ENCODE measurements at regions not wholly inside any gene's neighbourhood (a gene's known extent, or its start where the extent isn't known, plus 50 kb on each side); places are given as distances from the start of the nearest gene placed in this dataset.
"Not testable (repeated sequence)": the region's sequence is repeated elsewhere in the genome, so short reads cannot be mapped to it uniquely, and the experiment has no call there.

DNA sequence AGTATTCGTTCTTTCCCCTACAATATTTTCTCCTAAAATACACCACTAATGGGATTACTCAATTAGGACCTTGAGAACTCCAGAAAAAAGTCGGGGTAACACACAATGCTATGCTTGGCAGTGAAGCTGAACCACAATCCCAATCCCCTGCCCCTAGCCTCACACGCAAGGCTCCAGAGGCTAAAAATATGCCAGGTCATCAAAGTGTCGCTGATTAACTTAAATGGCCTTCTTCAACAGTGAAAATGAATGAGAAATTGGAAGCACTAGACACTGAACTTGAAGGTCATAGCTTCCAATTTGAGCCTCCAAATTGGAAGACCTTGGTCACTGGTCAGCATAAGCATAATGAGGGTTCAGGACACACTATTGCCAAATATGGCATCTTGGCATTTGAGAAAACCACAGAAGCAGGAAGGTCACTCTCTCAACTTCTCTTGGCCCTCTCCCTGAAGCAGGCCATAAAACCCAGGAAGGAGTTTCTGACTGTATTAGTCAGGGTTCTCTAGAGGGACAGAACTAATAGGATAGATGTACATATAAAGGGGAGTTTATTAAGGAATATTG, 86.0 kb upstream of the SATB2 start:
- Mint-ChIP-seq H3K9me3 (ENCODE audit: unreplicated experiment) (no peaks in the 10 kb centered on the region), H3K27ac (ENCODE audit: unreplicated experiment) (no peak overlapping the region), H3K4me3 (ENCODE audit: unreplicated experiment) (no peak overlapping the region), H3K4me1 (ENCODE audit: unreplicated experiment) (no peaks in the 10 kb centered on the region), H3K27me3 (ENCODE audit: unreplicated experiment) (peaks cover 1% of the 10 kb centered on the region), H3K36me3 (ENCODE audit: low read depth, unreplicated experiment) (no peaks in the 10 kb centered on the region)
- TF ChIP-seq, protein P1, sequence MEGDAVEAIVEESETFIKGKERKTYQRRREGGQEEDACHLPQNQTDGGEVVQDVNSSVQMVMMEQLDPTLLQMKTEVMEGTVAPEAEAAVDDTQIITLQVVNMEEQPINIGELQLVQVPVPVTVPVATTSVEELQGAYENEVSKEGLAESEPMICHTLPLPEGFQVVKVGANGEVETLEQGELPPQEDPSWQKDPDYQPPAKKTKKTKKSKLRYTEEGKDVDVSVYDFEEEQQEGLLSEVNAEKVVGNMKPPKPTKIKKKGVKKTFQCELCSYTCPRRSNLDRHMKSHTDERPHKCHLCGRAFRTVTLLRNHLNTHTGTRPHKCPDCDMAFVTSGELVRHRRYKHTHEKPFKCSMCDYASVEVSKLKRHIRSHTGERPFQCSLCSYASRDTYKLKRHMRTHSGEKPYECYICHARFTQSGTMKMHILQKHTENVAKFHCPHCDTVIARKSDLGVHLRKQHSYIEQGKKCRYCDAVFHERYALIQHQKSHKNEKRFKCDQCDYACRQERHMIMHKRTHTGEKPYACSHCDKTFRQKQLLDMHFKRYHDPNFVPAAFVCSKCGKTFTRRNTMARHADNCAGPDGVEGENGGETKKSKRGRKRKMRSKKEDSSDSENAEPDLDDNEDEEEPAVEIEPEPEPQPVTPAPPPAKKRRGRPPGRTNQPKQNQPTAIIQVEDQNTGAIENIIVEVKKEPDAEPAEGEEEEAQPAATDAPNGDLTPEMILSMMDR (IDR thresholded peaks at IDR 0.05; ENCODE audit: unreplicated experiment): no peak
- no peak for DNase-seq (ENCODE audit: low spot score)

DNA sequence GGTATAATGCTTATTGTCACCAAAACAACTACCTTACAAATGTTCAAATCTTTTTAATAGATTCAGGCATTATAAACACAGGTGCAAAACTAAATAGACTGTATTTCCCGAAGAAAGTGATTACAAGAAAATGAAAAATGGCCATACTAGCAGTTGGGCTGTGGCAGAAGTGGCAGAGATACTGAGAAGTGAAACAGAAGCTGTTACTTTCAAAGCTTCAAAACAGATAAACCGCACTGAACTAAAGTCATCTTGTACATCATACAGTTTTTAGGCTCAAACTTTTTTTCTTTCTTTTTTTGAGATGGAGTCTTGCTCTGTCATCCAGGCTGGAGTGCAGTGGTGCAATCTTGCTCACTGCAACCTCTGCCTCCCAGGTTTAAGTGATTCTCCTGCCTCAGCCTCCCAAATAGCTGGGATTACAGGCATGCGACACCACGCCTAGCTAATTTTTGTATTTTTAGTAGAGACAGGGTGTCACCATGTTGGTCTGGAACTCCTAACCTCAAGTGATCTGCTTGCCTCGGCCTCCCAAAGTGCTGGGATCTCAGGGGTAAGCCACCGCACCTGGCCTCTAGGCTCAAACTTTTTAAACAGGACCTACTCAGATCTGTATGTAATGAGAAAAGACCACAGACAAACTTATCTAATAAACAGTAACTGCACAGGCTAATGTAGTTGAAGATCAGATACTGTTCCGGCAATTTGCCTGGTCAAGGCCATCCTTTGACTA, 77.9 kb upstream of the SATB2 start:
- Mint-ChIP-seq H3K4me3 (ENCODE audit: unreplicated experiment) (no peak overlapping the region), H3K9me3 (ENCODE audit: unreplicated experiment) (no peaks in the 10 kb centered on the region), H3K27me3 (ENCODE audit: unreplicated experiment) (no peaks in the 10 kb centered on the region), H3K4me1 (ENCODE audit: unreplicated experiment) (no peaks in the 10 kb centered on the region), H3K27ac (ENCODE audit: unreplicated experiment) (no peak overlapping the region), H3K36me3 (ENCODE audit: low read depth, unreplicated experiment) (no peaks in the 10 kb centered on the region)
- DNase-seq (ENCODE audit: low spot score): no peak
- TF ChIP-seq, protein P1 (IDR thresholded peaks at IDR 0.05; ENCODE audit: unreplicated experiment): no peak

GRCh38 chr2:199533873-199534272, 76.1 kb upstream of the SATB2 start:
- not testable (repeated sequence) for H3K9me3 Mint-ChIP-seq (ENCODE audit: unreplicated experiment); H3K4me3 Mint-ChIP-seq (ENCODE audit: unreplicated experiment); H3K36me3 Mint-ChIP-seq (ENCODE audit: low read depth, unreplicated experiment); H3K4me1 Mint-ChIP-seq (ENCODE audit: unreplicated experiment); H3K27me3 Mint-ChIP-seq (ENCODE audit: unreplicated experiment); H3K27ac Mint-ChIP-seq (ENCODE audit: unreplicated experiment); DNase-seq (ENCODE audit: low spot score)

GRCh38 chr2:199527071-199527470, 69.3 kb upstream of the SATB2 start:
- no peaks in the 10 kb centered on the region for H3K27me3 Mint-ChIP-seq (ENCODE audit: unreplicated experiment)

GRCh38 chr2:199524689-199525574, 67.2 kb upstream of the SATB2 start:
- H3K36me3 Mint-ChIP-seq (ENCODE audit: low read depth, unreplicated experiment): no peaks in the 10 kb centered on the region
- no peaks in the 10 kb centered on the region for H3K4me1 Mint-ChIP-seq (ENCODE audit: unreplicated experiment)
- no peak for DNase-seq (ENCODE audit: low spot score)
- TF ChIP-seq, protein P1 (IDR thresholded peaks at IDR 0.05; ENCODE audit: unreplicated experiment): no peak
- H3K27me3 Mint-ChIP-seq (ENCODE audit: unreplicated experiment): no peaks in the 10 kb centered on the region
- no peak overlapping the region for H3K4me3 Mint-ChIP-seq (ENCODE audit: unreplicated experiment)
- H3K27ac Mint-ChIP-seq (ENCODE audit: unreplicated experiment): no peak overlapping the region
- no peaks in the 10 kb centered on the region for H3K9me3 Mint-ChIP-seq (ENCODE audit: unreplicated experiment)

More at GRCh38 chr2:199527071-199527470, 69.3 kb upstream of the SATB2 start:
- H3K4me1 Mint-ChIP-seq (ENCODE audit: unreplicated experiment): no peaks in the 10 kb centered on the region
- TF ChIP-seq, protein P1 (IDR thresholded peaks at IDR 0.05; ENCODE audit: unreplicated experiment): no peak
- DNase-seq (ENCODE audit: low spot score): no peak
- H3K9me3 Mint-ChIP-seq (ENCODE audit: unreplicated experiment): no peaks in the 10 kb centered on the region
- no peaks in the 10 kb centered on the region for H3K36me3 Mint-ChIP-seq (ENCODE audit: low read depth, unreplicated experiment)
- no peak overlapping the region for H3K4me3 Mint-ChIP-seq (ENCODE audit: unreplicated experiment)
- no peak overlapping the region for H3K27ac Mint-ChIP-seq (ENCODE audit: unreplicated experiment)
